OCI-LY7 (cell line): ENCODE measurements at regions not wholly inside any gene's neighbourhood (a gene's known extent, or its start where the extent isn't known, plus 50 kb on each side); places are given as distances from the start of the nearest gene placed in this dataset.

Source experiments
- CTCF ChIP-seq: fragments of 200-600 bp; sonication (generic); conservative IDR thresholded peaks from 2 replicates; pipeline ENCODE4 v1.5.1; 2014; ENCODE audit warnings: mild to moderate bottlenecking, antibody characterized with exemption, low read length, moderate library complexity, mixed read lengths
- EZH2phosphoT487 ChIP-seq: fragments of 200-600 bp; sonication (generic); IDR thresholded peaks from 2 replicates; pipeline ENCODE4 v1.6.1; 2018; ENCODE audit warnings: low read depth, borderline replicate concordance, mild to moderate bottlenecking, mixed run types, antibody characterized with exemption, low read length, moderate library complexity, mixed read lengths

- no peak for TF ChIP-seq CTCF
- no peak for TF ChIP-seq EZH2phosphoT487
These were observed 205.6 kb upstream of the HAND2 start for GRCh38 chr4:173735585-173735984.
